ENCODE measurements at regions not wholly inside any gene's neighbourhood (a gene's known extent, or its start where the extent isn't known, plus 50 kb on each side); places are given as distances from the start of the nearest gene placed in this dataset.

DNA sequence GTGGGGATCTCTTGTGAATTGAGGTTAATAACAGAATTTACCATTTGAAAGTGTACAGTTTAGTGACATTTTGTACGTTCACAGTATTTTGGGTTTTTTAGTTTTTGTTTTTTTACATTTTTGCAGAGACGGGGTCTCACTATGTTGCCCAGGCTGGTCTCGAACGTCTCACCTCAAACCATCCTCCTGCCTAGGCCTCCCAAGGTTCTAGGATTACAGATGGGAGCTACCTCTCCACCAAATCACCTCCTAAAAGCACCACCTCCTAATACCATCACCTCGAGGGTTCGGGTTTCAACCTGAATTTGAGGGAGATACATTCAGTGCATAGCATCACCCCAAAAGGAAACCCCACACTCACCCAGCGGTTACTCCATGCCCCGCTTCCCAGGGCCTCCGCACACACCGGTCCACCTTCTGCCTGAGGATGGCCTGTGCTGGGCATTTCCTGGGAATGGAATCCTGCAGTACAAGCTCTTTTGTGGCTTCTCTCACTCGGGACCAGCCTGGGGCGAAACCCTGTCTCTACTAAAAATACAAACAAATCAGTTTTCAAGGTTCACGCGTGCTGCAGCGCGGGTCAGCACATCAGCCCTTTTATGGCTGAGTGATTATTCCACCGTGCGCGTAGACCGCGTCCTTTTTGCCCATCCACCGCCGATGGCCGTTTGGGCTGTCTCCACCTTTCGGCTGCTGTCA, 182.7 kb upstream of the CIBAR2 start:
- TF ChIP-seq, protein P1, sequence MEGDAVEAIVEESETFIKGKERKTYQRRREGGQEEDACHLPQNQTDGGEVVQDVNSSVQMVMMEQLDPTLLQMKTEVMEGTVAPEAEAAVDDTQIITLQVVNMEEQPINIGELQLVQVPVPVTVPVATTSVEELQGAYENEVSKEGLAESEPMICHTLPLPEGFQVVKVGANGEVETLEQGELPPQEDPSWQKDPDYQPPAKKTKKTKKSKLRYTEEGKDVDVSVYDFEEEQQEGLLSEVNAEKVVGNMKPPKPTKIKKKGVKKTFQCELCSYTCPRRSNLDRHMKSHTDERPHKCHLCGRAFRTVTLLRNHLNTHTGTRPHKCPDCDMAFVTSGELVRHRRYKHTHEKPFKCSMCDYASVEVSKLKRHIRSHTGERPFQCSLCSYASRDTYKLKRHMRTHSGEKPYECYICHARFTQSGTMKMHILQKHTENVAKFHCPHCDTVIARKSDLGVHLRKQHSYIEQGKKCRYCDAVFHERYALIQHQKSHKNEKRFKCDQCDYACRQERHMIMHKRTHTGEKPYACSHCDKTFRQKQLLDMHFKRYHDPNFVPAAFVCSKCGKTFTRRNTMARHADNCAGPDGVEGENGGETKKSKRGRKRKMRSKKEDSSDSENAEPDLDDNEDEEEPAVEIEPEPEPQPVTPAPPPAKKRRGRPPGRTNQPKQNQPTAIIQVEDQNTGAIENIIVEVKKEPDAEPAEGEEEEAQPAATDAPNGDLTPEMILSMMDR (IDR thresholded peaks at IDR 0.05), result no peak
- no peak for TF ChIP-seq POLR2A (IDR thresholded peaks at IDR 0.05)
